Neural crest cell (in vitro differentiated cells): ENCODE measurements at regions not wholly inside any gene's neighbourhood (a gene's known extent, or its start where the extent isn't known, plus 50 kb on each side); places are given as distances from the start of the nearest gene placed in this dataset.

Experiments used
- DNase-seq: peaks from one replicate; pipeline ENCODE4 v3.0.0; 2021; ENCODE audit warnings: low read depth, mixed read lengths, low spot score
- H3K27ac Mint-ChIP-seq: one replicate; pipeline ENCODE4 v1.8.0; 2021; ENCODE audit warnings: mild to moderate bottlenecking, mixed read lengths; ENCODE audit not compliant: unreplicated experiment
- H3K27me3 Mint-ChIP-seq: 2 replicates; pipeline ENCODE4 v1.8.0; 2021; ENCODE audit warnings: low read depth, mild to moderate bottlenecking, mixed read lengths
- H3K36me3 Mint-ChIP-seq: 2 replicates; pipeline ENCODE4 v1.8.0; 2021; ENCODE audit warnings: low read depth, mild to moderate bottlenecking, mixed read lengths
- H3K4me1 Mint-ChIP-seq: 2 replicates; pipeline ENCODE4 v1.8.0; 2021; ENCODE audit warnings: mixed read lengths
- H3K4me3 Mint-ChIP-seq: one replicate; pipeline ENCODE4 v1.8.0; 2021; ENCODE audit warnings: mild to moderate bottlenecking, mixed read lengths
- H3K9me3 Mint-ChIP-seq: 2 replicates; pipeline ENCODE4 v1.8.0; 2021; ENCODE audit warnings: mixed read lengths
- TF ChIP-seq, protein P1 (sequence below): fragments of 200-600 bp; sonication (generic); conservative IDR thresholded peaks from 2 replicates; pipeline ENCODE4 v1.5.0; 2021; ENCODE audit warnings: antibody characterized with exemption, mild to moderate bottlenecking

DNA sequence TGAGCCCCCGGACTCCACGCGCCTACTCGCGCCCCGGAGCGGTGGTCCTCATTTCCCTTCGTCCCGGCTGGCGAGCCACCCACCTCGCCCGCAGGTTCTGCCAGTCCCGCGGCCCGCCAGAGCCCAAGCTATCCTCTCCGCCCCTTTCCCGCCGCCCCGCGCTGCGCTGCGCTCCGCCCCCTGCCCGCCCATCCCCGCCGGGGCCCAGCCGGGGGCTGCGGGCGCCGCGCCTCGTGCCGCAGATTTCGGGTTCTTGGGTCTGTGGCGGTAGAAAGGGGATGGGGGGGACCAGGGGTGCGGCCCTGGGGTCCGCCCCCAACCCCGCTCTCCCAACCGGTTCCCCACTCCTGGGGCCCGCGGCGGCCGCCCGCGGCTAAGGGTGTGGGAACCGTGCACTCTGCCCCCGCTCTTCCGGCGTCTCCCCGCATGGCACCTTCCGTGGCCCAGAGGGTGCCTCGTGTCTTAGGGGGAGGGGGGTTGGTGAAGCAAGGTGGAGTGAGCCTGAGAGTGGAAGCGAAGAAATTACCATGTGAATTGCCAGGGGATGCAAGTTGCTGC is 650.8 kb upstream of the DIPK2B start:
- TF ChIP-seq, protein P1, sequence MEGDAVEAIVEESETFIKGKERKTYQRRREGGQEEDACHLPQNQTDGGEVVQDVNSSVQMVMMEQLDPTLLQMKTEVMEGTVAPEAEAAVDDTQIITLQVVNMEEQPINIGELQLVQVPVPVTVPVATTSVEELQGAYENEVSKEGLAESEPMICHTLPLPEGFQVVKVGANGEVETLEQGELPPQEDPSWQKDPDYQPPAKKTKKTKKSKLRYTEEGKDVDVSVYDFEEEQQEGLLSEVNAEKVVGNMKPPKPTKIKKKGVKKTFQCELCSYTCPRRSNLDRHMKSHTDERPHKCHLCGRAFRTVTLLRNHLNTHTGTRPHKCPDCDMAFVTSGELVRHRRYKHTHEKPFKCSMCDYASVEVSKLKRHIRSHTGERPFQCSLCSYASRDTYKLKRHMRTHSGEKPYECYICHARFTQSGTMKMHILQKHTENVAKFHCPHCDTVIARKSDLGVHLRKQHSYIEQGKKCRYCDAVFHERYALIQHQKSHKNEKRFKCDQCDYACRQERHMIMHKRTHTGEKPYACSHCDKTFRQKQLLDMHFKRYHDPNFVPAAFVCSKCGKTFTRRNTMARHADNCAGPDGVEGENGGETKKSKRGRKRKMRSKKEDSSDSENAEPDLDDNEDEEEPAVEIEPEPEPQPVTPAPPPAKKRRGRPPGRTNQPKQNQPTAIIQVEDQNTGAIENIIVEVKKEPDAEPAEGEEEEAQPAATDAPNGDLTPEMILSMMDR, result no peak
- DNase-seq, result peak; percentile 3
- H3K4me3 Mint-ChIP-seq, result peak overlapping the region; percentile 84
- H3K9me3 Mint-ChIP-seq, result no peaks in the 10 kb centered on the region
- H3K4me1 Mint-ChIP-seq, result peaks cover 17% of the 10 kb centered on the region
- peaks cover 24% of the 10 kb centered on the region for H3K27me3 Mint-ChIP-seq
- H3K27ac Mint-ChIP-seq, result no peak overlapping the region
- peaks cover 7% of the 10 kb centered on the region for H3K36me3 Mint-ChIP-seq

DNA sequence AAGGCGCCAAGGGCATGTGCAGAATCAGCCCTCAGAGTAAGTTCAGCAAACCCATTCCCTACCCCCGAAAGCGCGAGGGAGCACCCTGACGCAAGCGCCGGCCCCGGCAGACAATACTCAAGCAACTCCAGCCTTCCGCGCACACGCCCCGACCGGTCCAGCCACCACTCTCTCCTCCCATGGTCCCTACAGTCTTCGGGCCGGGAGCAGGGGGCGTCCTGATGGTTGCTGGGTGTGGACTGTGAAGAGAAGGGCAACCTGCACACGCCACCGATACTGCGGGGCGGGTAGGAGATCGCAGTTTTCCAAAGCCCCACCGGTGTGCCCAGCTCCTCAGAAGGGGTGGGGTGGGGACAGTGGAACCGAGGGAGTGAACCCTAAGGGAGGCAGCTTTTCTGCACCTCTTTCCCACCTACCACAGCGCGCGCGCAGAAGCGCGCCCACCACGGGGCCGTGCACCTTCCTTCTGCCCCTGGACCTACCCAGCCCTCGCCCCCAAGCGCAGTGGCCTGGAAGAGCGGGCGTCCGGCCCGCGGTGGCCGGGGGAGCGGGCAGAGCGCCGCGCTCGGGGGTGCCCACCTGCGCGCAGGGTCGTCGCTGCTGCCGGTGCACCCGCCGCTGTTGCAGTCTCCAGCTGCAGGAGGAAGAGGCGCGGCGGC is 650.2 kb upstream of the DIPK2B start:
- DNase-seq, result peak; percentile 3
- Mint-ChIP-seq H3K9me3 (no peaks in the 10 kb centered on the region), H3K4me3 (peak overlapping the region; percentile 96), H3K27me3 (peaks cover 24% of the 10 kb centered on the region), H3K36me3 (peaks cover 7% of the 10 kb centered on the region), H3K4me1 (peaks cover 17% of the 10 kb centered on the region), H3K27ac (no peak overlapping the region)
- TF ChIP-seq, protein P1, result no peak

DNA sequence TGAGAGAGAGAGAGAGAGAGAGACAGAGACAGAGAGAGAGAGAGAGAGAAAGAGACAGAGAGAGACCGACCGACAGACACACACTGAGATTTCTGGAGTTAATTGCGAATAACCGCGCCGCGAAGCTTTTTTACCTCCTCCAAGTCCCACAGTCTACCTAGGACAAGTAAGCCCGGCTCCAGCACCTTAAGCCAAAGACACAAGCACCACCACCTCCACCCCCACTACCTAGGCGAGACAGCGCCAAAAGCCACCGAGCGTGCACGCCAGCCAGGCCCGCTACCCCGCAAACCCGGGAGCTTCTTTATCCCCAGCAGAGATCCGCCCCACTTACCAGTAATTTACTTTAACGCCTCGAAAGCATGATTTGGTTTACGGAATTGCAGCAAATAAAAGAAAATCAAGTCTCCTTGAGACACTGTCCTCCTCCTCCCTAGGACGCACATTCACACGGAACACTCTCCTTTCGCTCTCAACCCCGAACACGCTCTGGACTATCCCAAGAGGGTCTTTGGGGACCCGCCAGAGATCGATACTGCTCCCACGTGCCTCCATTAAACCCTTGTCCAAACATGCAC is 649.6 kb upstream of the DIPK2B start:
- TF ChIP-seq, protein P1, result no peak
- no peaks in the 10 kb centered on the region for H3K9me3 Mint-ChIP-seq
- peaks cover 7% of the 10 kb centered on the region for H3K36me3 Mint-ChIP-seq
- DNase-seq, result peak; percentile 1
- H3K4me3 Mint-ChIP-seq, result peak overlapping the region; percentile 96
- peaks cover 17% of the 10 kb centered on the region for H3K4me1 Mint-ChIP-seq
- no peak overlapping the region for H3K27ac Mint-ChIP-seq
- H3K27me3 Mint-ChIP-seq, result peaks cover 24% of the 10 kb centered on the region

DNA sequence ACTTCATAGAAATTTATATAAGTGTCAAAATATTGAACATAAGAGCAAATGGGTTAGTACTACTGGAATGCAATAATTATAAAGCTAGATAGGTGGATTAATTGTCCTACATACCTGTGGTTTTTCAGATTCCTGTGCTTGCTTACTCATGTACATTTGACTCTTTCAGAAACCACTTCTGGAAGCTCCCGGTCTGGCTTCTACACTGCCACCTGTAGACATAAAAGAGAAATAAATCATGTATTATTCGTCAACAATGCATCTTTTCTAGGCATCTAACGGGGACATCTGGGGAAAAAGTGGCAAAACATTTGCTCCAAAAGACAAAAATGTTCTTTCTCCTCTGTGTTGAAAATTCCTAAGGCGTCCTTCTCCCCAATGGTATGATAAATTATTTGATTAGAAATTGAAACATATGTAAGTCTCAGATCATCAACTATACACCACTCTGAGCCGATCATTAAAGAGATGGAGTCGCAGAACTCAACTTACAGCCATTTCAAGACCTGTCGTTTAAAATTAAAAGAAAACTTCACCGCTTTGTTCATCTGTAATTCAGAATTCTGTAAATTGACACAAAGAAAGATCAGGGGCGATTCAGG is 648.7 kb upstream of the DIPK2B start:
- peak overlapping the region; percentile 96 for H3K4me3 Mint-ChIP-seq
- H3K36me3 Mint-ChIP-seq, result peaks cover 7% of the 10 kb centered on the region
- H3K4me1 Mint-ChIP-seq, result peaks cover 17% of the 10 kb centered on the region
- no peak overlapping the region for H3K27ac Mint-ChIP-seq
- peaks cover 24% of the 10 kb centered on the region for H3K27me3 Mint-ChIP-seq
- TF ChIP-seq, protein P1, result peak; percentile 16
- DNase-seq, result no peak
- no peaks in the 10 kb centered on the region for H3K9me3 Mint-ChIP-seq

DNA sequence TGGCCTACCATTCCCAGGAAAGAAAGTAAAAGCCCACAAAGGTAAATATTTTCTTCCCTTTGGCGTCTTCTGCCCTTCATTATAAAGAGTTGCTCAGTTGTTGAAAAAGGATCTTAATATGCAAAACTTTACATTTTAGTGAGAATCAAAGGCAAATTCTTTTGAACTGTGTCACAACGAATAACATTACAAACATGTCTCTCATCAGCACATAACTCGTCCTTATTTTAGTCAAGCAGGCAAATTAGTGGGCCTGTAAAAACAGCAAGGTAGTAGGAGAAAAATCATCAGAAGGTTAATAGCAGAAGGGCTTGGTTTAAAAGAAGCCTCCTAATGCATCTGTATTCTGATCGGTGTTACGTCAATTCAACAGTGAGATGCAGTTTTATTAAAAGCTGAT is 647.3 kb upstream of the DIPK2B start:
- TF ChIP-seq, protein P1, result no peak
- peaks cover 13% of the 10 kb centered on the region for H3K36me3 Mint-ChIP-seq
- H3K4me3 Mint-ChIP-seq, result peak overlapping the region; percentile 59
- H3K27me3 Mint-ChIP-seq, result peaks cover 19% of the 10 kb centered on the region
- H3K4me1 Mint-ChIP-seq, result peaks cover 17% of the 10 kb centered on the region
- no peak overlapping the region for H3K27ac Mint-ChIP-seq
- no peak for DNase-seq
- peaks cover 5% of the 10 kb centered on the region for H3K9me3 Mint-ChIP-seq
